ENCODE measurements at regions not wholly inside any gene's neighbourhood (a gene's known extent, or its start where the extent isn't known, plus 50 kb on each side); places are given as distances from the start of the nearest gene placed in this dataset.
"Not testable (repeated sequence)": the region's sequence is repeated elsewhere in the genome, so short reads cannot be mapped to it uniquely, and the experiment has no call there.

DNA sequence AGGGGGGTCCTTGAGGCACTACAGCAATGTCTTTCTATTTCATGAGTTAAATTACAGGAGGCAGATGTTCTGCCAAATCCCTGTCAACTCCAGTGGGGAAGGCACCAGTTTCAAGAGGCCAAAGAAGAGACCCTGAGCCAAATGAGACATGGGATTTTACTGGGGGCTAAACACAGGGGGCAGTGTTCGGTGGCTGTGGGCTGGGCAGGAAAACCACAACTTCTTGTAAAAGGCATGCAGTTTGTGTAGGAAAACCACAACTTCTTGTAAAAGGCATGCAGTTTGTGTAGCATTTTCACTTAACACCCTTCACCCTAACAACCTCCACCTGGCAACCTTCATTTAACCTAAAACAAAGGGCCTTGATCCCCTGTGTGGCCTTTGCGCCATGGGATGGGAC, 61.0 kb downstream of the POLR2M start:
- no peak for DNase-seq

DNA sequence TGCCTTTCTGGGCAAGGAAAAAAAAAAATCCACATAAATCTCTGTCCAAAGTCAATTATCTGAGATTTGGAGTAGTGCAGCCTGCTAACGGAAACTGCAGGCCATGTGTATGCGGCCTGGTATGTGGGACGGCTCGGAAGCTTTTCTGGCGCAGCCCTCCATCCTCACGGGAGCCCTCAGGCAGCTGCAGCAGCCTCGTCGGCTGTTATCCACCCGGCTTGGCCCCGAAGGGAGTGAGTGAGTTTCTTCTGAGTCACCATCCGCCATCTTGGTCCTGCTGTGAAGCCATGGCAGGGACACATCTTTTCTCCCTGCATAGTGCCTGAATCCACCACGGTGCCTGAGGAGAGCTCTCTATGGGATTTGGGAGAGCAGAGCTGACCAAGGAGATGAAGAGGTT, 62.8 kb downstream of the POLR2M start:
- DNase-seq, result no peak

DNA sequence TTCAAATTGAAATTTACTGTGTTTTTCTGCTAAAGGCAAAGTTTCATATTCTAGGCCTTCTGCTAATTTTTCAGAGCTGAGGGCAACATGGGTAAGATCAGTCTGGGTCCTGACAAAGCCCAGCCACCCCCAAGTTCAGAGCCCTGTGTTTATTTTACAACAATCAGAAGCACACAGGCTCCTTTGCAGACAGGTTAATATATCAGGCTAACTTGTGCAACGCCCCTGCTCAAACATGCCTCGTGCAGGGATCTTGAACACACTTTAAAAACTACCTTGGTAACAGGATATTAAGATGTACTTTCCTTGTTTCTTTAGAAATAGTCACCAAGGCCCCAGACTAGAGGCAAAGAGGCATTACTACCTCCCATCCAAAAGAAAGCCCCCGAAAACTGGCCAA, 64.0 kb downstream of the POLR2M start:
- no peak for DNase-seq

DNA sequence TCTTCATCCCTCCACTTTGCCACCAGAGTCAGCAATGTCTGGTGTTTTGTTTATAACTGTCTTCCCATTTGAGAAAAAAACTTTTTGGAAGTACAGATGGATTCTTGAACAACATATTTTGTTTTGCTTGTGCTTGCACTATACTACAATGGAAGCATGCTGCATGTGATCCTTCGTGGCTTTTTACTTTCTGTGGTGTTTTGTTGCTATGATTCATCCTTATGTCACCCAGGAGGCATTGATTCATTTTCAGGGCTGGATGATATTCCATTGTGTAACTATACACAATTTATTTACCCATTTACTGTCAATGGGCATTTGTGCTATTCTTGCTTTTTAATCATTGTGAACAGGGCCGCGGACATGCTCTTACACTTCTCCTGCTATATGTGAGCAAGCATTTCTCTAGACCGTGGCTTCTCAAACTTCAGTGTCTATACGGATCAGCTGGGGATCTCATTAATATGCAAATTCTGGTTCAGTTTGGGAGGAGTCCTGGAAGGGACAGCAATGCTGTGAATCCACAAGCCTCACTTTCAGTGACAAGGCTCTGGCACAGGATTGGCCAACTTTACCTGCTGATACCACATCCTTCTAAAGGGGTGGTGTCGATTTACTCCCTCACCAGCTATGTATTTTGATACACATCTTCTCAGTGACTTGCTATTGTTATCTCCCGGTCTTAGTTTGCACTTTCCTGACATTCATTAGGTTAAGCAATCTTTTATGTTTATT, 65.9 kb downstream of the POLR2M start:
- no peak for DNase-seq

DNA sequence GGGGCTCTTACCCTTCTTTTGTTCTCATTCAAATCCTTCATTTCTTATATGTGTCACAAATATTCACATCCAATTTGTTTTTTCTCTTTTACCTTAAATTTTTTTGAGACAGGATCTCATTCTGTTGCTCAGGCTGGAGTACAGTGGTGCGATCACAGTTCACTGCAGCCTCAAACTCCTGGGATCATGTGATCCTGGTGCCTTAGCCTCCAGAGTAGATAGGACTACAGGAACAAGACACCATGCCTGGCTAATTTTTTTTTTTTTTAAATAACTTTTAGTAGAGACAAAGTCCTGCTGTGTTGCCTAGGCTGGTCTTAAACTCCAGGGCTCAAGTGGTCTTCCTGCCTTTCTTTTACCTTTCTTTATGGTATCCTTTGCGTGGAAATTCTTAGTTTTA, 66.5 kb downstream of the POLR2M start:
- DNase-seq, result no peak

DNA sequence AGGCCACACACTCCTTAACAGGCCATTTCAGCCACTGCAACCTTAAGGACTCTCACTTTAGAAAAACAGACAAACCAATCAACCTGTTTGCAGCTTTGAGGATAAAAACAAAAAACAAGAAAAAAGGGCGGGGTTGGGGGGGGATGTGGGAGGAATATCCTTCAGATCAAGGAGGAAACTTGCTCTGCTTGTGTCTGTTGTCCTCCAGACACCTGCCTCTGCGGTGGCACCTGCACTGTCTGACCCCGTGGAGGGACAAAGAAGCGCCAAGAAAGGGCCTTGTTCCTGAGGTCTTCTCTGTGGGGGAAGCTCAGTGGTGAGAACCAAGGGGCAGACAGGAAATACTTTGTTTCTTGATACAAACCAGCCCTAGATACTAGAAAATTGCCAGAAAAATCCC, 70.5 kb downstream of the POLR2M start:
- no peak for DNase-seq

DNA sequence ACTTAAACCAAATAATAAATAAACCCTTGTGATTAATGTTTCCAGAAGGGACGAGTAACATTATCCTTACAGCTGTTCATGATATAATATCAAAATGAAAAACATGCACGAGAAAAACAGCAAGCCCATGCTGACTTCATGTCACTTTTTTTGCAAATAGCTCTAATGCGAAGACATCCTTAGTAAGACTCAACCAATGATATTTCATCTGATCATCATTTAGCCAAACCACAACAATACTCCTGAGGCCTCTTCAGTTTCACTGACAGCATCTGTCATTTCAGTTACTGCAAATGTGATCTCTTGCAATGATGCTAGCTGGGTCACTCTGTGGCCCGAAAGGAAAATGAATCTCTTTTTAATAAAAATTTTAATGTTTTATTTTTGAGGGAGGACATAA, 74.0 kb downstream of the POLR2M start:
- DNase-seq, result no peak

DNA sequence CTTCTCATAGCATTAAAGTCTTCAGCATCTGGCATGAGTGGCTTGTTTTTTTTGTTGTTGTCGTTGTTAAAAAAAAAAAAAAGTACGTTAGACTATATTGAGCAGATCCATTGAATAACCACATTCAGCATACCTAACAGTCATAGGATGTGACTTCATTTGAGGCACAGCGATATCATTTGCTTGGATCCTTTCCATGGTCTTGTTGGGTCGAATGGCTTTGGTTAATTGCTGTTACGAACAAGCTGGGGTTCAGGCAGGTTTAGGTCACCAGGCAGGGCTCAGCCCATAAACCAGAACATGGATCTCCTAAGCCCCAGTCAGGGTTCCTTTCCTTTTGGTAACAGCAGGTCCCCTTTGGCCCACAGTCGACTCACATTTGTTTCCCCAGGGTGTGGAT, 76.2 kb downstream of the POLR2M start:
- no peak for DNase-seq

DNA sequence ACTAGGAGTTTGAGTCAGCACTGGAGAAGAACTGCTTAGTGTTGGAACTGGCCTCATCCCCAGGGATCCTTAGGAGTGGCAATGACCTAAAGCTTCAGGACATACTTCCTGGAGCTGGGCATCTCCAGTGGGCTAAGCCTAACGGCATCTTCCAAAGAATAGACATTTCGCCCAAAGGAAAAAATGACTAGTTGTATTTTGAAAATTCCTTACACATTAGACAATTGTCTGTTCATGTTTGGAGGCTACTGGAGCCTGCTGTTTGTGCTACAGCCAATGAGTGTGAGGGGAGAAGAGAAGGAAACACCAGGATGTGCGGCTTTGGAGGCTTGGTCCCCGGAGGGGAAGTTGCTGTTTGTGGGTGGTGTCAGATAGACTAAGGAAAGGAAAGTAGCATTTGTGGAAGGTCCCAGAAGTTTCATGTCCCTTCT, 77.6 kb downstream of the POLR2M start:
- DNase-seq, result no peak

DNA sequence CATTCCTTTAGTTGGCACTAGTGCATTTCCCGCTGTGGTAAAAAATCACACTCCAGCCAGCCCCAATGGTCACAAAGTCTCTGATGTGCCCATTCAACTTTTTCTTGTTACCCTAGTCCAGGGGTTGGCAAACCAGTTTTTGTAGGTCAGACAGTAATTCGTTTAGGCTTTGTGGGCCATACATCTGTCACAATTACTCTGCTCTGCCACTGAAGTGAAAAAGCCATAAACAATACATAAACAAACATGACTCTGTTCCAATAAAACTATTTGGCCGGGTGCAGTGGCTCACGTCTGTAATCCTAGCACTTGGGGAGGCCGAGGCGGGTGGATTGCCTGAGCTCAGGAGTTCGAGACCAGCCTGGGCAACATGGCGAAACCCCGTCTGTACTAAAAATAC, 78.5 kb downstream of the POLR2M start:
- no peak for DNase-seq

DNA sequence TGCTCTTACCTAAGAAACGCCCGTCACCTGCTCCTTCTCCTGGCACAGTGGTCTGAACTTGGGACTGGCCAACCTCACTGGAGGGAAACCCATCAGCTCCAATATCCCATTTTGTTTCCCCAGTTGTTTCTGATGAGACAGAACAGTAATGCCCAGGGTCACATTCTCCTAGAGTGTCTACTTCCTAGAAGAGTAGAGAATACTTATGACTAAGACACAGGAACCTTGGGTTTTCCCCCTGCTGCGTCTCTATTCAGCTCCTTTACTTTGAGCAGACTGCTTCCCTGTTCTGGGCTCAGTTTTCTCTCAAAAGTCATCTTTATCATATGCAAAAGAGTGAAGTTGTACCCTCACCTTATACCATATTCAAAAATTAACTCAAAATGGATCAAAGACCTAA, 79.4 kb downstream of the POLR2M start:
- DNase-seq, result no peak

DNA sequence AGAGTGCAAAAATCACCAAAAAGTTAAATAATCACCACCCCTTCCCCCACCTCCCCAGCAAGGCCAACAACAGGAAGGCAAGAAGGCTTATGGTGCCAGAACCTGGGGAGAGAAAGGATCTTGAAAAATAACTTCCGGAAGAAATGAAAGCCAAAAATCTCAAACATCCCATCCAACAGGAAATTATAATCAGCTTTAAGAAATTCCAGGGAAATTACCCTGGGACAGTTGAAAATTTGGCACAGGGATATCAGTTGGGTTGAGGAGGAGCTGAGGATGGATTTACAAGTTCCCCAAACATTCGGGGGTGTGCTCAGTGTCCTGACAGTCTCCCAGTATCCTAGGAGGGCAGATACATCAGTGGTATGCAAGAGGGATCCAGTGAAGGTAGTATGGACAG, 82.7 kb downstream of the POLR2M start:
- DNase-seq, result no peak

DNA sequence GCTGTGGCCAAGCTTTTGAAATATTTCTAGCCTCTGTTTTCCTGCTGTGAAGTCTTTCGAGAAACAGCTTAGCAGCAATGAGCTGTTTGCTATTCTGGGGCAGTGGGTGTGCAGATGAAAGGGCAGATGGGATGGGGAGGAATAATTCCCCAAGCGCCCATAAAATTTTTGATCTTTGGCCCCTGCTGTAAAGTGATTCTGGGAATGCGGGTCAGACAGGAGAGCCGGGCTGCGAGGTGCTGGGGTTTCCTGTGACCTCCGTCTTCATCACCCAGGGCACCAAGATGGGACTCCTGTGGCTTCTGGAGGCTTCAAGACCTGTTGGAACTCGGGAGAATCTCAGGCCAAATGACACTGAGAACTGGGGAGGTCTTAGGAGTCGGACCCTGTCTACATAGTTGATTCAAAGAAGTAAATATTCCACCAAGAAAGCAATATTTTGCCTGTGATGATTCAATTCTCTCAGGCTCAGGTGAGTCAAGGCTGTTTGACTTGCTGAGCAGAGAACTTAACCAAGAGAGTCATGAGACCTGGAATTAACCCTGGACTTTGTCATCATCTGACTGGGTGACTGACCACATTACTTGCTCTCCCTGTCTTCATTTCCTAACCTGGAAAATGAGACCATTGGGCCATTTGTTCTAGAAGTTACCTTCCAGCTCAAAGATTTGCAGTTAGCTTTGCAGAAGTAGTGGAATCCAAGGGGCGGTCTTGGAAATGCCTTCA, 86.4 kb downstream of the POLR2M start:
- DNase-seq, result no peak

DNA sequence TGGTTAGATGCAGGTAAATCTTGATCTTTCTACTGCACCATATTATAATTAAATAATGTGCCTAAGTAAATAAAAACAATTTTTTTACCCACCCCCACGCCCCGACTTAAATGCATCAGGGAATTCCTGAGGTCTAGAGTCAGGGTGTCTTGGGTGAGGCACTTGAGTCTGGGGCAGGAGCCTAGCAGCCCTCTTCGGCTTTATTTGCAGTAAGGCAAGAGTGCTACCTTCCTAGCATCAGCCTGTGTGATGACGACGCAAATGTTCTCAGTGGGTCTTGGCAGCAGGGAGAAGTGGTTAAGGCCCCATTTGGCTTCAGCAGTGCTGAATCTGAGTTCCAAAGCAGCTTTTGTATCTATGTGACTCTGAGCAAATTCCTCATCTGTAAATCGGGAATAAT, 88.7 kb downstream of the POLR2M start:
- DNase-seq, result no peak

DNA sequence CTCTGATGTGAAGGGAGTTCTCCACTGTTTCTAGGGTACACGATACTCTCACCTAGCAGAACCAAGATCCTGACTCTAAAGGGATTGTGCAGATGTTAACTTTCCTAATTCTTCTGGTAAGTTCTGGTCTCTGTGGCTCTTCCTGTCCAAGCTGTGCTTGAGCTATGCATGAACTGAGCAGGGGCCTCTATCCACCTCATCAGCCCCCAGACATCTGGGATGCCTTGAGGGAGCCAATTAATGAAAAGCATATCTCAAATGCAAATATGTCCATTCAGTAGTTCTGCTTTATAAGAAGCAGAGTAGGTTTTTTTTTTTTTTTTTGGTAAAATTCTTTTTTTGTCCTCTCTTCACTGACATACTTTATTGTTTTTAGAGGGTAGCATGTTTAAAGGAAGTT, 89.6 kb downstream of the POLR2M start:
- no peak for DNase-seq

DNA sequence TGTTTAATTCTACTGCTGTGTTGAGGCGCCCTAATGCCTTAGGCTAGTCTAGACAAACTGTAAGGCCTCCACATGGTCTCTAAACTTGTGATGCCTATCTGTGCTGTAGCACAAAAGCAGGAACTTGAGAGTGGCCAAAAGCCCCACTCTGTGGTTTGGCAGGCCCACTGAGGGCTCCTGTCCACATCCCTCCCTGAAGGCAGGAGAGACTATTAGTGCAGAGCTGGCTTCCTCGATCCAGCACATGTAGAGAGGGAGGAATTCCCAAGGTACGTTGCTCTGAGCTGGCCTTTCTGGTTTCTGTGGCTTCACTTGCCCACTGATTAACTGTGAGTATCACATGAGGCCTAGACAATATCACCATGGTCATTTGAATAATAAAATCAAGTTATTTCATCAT, 90.6 kb downstream of the POLR2M start:
- no peak for DNase-seq

DNA sequence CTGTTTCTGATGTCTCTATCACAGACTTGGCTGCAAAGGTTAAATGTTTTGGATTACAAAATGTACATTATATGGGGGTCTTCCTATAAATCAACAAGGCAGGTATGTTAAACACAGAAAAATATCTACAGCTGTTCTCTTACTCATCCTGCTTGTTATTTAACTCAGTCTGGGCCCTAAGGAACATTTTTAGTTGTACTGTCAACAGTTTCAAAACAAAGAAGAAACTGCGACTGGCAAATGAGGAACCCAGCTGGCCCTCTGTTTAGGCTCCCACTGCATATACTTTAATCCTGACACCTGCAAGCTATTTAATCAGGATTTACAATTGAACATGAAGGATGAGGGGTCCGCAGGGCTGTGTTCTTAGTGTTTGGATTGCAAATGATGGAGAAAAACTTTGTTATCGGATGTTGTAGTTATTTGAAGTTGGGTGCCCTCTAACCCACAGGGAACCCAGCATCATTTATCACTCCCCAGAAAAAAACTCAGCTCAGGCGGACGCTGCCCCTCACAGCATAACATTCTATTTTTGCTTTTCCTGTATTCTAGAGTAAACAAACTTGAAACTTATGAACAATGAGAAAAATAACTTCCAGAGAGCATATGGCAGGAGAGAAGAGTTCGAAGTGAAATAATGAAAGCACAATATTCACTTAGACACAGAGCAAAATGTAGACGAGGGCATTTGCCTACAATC, 91.2 kb downstream of the POLR2M start:
- DNase-seq, result no peak

DNA sequence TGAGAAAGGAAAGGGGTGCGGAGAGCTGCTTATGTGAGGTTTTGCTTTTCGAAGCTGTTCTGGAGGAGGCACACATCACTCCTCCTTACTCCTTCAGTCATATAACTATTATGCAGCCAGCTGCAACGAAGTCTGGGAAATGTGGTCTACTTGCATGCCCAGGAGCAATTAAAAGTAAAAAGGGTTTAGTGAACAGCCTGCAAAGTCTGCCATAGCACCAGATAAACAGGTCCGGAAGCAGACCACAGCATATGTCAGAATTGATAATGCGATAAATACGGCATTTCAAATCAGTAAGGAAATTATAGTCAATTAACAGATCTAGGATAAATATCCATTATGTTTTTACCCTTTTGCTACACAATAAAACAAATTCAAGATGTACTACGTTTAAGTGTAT, 99.5 kb downstream of the POLR2M start:
- DNase-seq, result no peak

DNA sequence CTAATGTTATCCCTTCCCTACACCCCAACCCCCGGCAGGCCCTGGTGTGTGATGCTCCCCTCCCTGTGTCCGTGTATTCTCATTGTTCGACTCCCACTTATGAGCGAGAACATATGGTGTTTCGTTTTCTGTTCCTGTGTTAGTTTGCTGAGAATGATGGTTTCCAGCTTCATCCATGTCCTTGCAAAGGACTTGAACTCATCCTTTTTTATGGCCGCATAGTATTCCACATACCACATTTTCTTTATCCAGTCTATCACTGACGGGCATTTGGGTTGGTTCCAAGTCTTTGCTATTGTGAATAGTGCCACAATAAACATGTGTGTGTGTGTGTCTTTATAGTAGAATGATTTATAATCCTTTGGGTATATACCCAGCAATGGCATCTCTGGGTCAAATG, 102.8 kb downstream of the POLR2M start:
- DNase-seq, result not testable (repeated sequence)

DNA sequence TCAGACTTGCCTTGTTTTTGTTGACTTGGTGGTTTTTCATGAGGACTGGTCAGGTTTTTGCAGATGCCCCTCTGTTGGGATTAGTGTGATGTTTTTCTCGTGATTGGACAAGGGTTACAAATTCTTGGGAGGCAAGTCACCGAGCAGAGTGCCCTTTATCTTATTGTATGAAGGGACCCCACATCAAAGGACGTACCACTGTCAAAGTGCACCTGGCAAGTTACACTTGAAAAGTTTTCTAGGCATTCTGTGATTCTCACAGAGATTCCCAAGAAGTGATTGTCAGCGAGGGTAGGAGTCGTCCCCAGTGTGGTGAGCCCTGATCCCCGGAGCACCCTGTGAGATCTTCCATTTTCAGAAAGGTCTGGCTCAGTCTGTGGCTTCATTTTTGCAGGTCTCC, 110.1 kb downstream of the POLR2M start:
- no peak for DNase-seq

DNA sequence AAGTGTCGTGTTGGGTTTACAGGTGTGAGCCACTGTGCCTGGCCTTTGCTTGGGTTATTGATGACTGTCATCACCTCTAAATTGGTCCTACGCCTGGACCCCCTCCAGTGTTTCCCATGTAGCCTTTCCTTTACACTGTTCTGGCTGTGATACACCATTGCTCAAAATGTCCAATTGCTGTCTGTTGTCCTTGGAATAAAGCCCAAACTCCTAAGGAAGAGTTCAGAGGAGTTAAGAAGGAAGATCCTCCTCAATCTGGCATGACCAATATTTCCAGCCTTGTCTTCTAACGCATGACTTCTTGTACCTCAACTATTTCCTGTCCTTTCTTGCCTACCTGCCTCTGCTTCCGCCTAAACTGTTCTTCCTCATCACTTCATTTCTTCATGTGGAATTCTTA, 113.1 kb downstream of the POLR2M start:
- DNase-seq, result no peak

DNA sequence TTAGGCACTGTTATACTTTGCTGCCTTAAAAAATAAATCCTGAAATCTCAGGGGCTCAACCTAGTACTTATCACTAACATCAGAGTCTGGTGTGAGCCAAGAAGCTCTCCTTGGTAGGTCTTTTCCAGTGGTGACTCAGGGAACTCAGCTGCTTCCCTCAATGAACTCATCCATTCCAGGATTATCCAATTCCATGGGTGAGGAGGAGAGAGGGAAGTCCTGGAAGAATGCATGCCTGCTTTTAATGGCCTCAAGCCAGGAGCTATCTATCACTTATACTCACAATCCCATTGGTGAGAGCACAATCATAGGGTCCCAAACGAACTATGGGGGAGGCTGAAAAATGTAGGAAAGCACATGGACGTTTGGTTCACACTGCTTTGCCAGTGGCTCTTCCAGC, 113.6 kb downstream of the POLR2M start:
- DNase-seq, result no peak

DNA sequence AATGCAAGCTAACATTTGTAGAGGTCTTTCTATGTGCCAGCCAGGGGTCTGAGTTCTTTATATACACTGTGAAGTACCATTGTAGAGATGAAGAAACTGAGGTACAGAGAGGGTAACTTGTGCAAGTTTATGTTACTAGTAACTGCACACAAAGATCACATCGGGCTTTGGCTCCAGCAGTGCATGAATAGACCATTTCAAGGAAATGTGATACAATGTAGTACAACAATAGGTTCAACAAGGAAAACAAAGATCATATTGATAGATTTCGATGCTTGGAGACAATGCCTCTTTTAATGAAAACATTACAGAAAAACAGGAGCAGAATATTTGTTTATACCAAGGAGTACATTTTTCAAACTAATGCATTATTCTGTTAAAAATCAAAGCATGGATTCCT, 115.3 kb downstream of the POLR2M start:
- DNase-seq, result no peak

DNA sequence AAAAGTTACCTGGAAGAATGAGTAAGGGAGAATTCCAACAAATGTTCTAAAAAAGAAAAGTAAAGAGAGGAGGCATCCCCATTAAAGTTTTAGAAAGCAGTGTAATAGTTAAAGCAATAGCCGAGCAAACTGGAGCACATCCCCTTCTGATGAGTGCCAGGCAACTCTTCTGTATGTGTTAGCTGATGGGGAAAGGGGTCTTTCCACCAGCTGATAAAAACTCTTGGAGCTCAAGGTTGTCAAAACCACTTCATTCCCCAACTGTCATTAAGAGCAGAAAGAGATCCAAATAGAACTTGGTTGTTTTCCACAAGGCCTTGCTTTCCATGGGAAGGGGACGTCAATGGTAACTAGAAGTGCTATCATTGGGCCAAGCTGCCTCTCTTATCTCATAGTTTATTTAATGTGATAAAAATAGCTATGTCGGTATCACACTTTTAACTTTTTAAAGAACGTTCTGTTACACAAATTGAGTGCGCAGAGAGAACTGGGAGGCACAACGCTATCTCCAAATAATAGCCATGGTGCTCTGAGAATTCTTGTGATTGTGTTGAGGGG, 116.9 kb downstream of the POLR2M start:
- DNase-seq, result no peak

Measured in NCI-H345 (cell line).